Sigmoid colon (tissue), 3 donors: ENCODE measurements at regions not wholly inside any gene's neighbourhood (a gene's known extent, or its start where the extent isn't known, plus 50 kb on each side); places are given as distances from the start of the nearest gene placed in this dataset.

ENCODE experiments used
- POLR2A ChIP-seq, 2 donors: fragments of 450-650 bp; IDR thresholded peaks; one replicate each; pipeline ENCODE4 v1.6.1; 2016; ENCODE audit warnings: antibody characterized with exemption in 2 of 2, mild to moderate bottlenecking in 2 of 2, moderate library complexity in 2 of 2
- TF ChIP-seq, protein P1 (sequence below), 4 experiments: fragments of 450-650 bp in 3 of 4; fragments of 200-600 bp in 1 of 4; IDR thresholded peaks; one replicate each; pipeline ENCODE4 v1.5.1; 2016 to 2019; ENCODE audit warnings: antibody characterized with exemption in 4 of 4, mild to moderate bottlenecking in 3 of 4, moderate library complexity in 2 of 4

DNA sequence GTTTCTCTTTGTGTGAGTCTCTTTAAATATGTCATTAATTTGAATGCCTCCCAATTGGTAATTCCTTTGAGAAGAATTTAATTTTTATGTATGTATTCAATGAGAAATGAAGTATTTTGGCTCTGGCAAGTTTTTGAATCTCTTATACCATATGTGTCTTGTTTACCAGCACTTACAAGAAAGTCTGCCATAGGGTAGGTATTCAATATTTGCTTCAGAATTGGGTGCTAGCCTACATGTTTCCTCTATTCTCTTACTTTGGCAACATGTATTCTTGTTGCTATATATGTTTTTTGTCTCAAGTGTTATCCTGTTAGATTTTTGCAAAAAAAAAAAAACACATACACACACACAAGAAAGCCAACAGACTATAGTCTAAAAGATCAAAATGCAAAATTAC lies 350.5 kb upstream of the PRMT6 start:
- TF ChIP-seq, protein P1, sequence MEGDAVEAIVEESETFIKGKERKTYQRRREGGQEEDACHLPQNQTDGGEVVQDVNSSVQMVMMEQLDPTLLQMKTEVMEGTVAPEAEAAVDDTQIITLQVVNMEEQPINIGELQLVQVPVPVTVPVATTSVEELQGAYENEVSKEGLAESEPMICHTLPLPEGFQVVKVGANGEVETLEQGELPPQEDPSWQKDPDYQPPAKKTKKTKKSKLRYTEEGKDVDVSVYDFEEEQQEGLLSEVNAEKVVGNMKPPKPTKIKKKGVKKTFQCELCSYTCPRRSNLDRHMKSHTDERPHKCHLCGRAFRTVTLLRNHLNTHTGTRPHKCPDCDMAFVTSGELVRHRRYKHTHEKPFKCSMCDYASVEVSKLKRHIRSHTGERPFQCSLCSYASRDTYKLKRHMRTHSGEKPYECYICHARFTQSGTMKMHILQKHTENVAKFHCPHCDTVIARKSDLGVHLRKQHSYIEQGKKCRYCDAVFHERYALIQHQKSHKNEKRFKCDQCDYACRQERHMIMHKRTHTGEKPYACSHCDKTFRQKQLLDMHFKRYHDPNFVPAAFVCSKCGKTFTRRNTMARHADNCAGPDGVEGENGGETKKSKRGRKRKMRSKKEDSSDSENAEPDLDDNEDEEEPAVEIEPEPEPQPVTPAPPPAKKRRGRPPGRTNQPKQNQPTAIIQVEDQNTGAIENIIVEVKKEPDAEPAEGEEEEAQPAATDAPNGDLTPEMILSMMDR (IDR thresholded peaks at IDR 0.05) = no peak
- TF ChIP-seq POLR2A (IDR thresholded peaks at IDR 0.05) = no peak
